ENCODE measurements at regions not wholly inside any gene's neighbourhood (a gene's known extent, or its start where the extent isn't known, plus 50 kb on each side); places are given as distances from the start of the nearest gene placed in this dataset.

- H3K36me3 ChIP-seq (replicated peaks in 1 of 2; ENCODE audit: control insufficient read depth in 1 of 2, insufficient read depth in 2 of 2, low read length in 2 of 2), result no peaks in the 10 kb centered on the region
- H3K9ac ChIP-seq (ENCODE audit: insufficient read depth, low read length, poor library complexity, severe bottlenecking), result no peak overlapping the region
- no peak overlapping the region for H3K27ac Mint-ChIP-seq
- intact Hi-C loops (cut with micrococcal nuclease), result no loop called here
- 94% methylated on average over 19 of the region's 24 CpGs for WGBS (ENCODE audit: insufficient coverage)
- peaks cover 25 to 32% of the 10 kb centered on the region in 2 donors for H3K9me3 ChIP-seq (replicated peaks in 1 of 2; ENCODE audit: control insufficient read depth in 1 of 2, insufficient read depth in 1 of 2, low read length in 2 of 2)
- peaks cover 9 to 23% (median 14%) of the 10 kb centered on the region in 7 donors for H3K9me3 Mint-ChIP-seq
- H3K4me3 Mint-ChIP-seq, result no peak overlapping the region
- no peak overlapping the region for H3K4me3 ChIP-seq (replicated peaks in 1 of 3; ENCODE audit: low read depth in 2 of 3, low read length in 3 of 3)
- H2AFZ ChIP-seq (ENCODE audit: insufficient read depth, low read depth, low read length, poor library complexity, severe bottlenecking), result no peak overlapping the region
- H3K27me3 Mint-ChIP-seq (ENCODE audit: low read depth in 3 of 3), result no peaks in the 10 kb centered on the region
- no peaks in the 10 kb centered on the region for H3K4me1 Mint-ChIP-seq
- H4K20me1 ChIP-seq (ENCODE audit: insufficient read depth, low read length), result no peaks in the 10 kb centered on the region
- no peaks in the 10 kb centered on the region for H3K4me1 ChIP-seq (ENCODE audit: control insufficient read depth in 1 of 2, insufficient read depth in 2 of 2, low read length in 2 of 2)
- H3K27ac ChIP-seq (ENCODE audit: low read depth in 1 of 2, low read length in 2 of 2), result no peak overlapping the region
- no peak for DNase-seq
- H3K36me3 Mint-ChIP-seq, result no peaks in the 10 kb centered on the region
- TF ChIP-seq CTCF (IDR thresholded peaks at IDR 0.05), result no peak
- H3K4me2 ChIP-seq (replicated peaks; ENCODE audit: extremely low read depth, low read length, poor library complexity, severe bottlenecking), result no peak overlapping the region
- H3K79me2 ChIP-seq (ENCODE audit: insufficient read depth, low read length), result no peaks in the 10 kb centered on the region
- no peaks in the 10 kb centered on the region for H3K27me3 ChIP-seq (ENCODE audit: control insufficient read depth in 2 of 2, insufficient read depth in 2 of 2, low read length in 2 of 2)
Measured at GRCh38 chr2:125479143-125479636, 1176.8 kb upstream of the GYPC start.

- H3K4me2 ChIP-seq (replicated peaks; ENCODE audit: extremely low read depth, low read length, poor library complexity, severe bottlenecking), result no peak overlapping the region
- no peak for DNase-seq
- peaks cover 3 to 6% of the 10 kb centered on the region in 2 donors for H3K9me3 ChIP-seq (replicated peaks in 1 of 2; ENCODE audit: control insufficient read depth in 1 of 2, insufficient read depth in 1 of 2, low read length in 2 of 2)
- Mint-ChIP-seq H3K27ac (no peak overlapping the region), H3K9me3 (peaks cover 0 to 9% (median 3%) of the 10 kb centered on the region in 7 donors), H3K27me3 (ENCODE audit: low read depth in 3 of 3) (peaks cover 0 to 4% (median 0%) of the 10 kb centered on the region in 3 donors), H3K4me1 (no peaks in the 10 kb centered on the region), H3K36me3 (no peaks in the 10 kb centered on the region), H3K4me3 (no peak overlapping the region)
- no peaks in the 10 kb centered on the region for H3K4me1 ChIP-seq (ENCODE audit: control insufficient read depth in 1 of 2, insufficient read depth in 2 of 2, low read length in 2 of 2)
- no peaks in the 10 kb centered on the region for H3K36me3 ChIP-seq (replicated peaks in 1 of 2; ENCODE audit: control insufficient read depth in 1 of 2, insufficient read depth in 2 of 2, low read length in 2 of 2)
- no peak overlapping the region for H3K27ac ChIP-seq (ENCODE audit: low read depth in 1 of 2, low read length in 2 of 2)
- no peaks in the 10 kb centered on the region for H4K20me1 ChIP-seq (ENCODE audit: insufficient read depth, low read length)
- H3K79me2 ChIP-seq (ENCODE audit: insufficient read depth, low read length), result no peaks in the 10 kb centered on the region
- intact Hi-C loops (cut with micrococcal nuclease), result no loop called here
- WGBS (ENCODE audit: insufficient coverage), result no CpG with 5 or more reads among the region's 4 CpGs
- no peaks in the 10 kb centered on the region for H3K27me3 ChIP-seq (ENCODE audit: control insufficient read depth in 2 of 2, insufficient read depth in 2 of 2, low read length in 2 of 2)
- no peak overlapping the region for H3K9ac ChIP-seq (ENCODE audit: insufficient read depth, low read length, poor library complexity, severe bottlenecking)
- H2AFZ ChIP-seq (ENCODE audit: insufficient read depth, low read depth, low read length, poor library complexity, severe bottlenecking), result no peak overlapping the region
- no peak for TF ChIP-seq CTCF (IDR thresholded peaks at IDR 0.05)
- H3K4me3 ChIP-seq (replicated peaks in 1 of 3; ENCODE audit: low read depth in 2 of 3, low read length in 3 of 3), result no peak overlapping the region
Measured at GRCh38 chr2:125490308-125490707, 1165.7 kb upstream of the GYPC start.
